H1 (cell line): ENCODE measurements at regions not wholly inside any gene's neighbourhood (a gene's known extent, or its start where the extent isn't known, plus 50 kb on each side); places are given as distances from the start of the nearest gene placed in this dataset.

Experiments used
- NANOG ChIP-seq: IDR thresholded peaks from 2 replicates; pipeline ENCODE4 v1.6.1; 2011; ENCODE audit warnings: low read length, low read depth, mild to moderate bottlenecking, inconsistent platforms; ENCODE audit not compliant: insufficient read depth, poor library complexity, severe bottlenecking

DNA sequence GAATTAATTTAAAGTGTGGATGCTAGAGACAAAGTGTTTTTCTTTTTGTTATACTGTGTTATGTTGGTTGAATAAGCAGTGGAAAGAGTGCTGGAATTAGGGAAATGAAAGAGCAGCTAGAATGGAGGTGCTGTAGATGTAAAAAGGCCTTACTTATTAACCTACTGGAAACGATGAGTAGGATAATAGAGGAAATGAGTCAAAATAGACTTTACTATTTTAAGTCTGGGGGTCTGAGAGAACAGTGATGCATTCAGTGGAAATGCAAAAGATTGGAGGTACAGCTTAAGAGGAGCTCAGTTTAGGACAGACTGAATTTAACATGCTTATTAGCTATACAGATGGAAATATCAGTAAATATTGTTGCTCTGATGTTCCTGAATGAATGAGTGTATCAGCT is 674.0 kb downstream of the OTOL1 start (continued):
- no peak for TF ChIP-seq NANOG
